Activated CD4-positive, alpha-beta T cell treated with anti-CD3 and anti-CD28 coated beads, Interleukin-2, amount 10 ng/mL, durations not matched to agents 7 days and 5 days (primary cell): ENCODE measurements at regions not wholly inside any gene's neighbourhood (a gene's known extent, or its start where the extent isn't known, plus 50 kb on each side); places are given as distances from the start of the nearest gene placed in this dataset.

ENCODE experiments used
- CTCF ChIA-PET: fragments of 350-600 bp; sonication (Branson Sonifier 250); formaldehyde crosslinking; loops from one replicate; lab custom pipeline; 2021; ENCODE audit warnings: antibody characterized with exemption; lab: Charles Lee
- POLR2A ChIA-PET: fragments of 350-600 bp; sonication (Branson Sonifier 250); formaldehyde crosslinking; loops from one replicate; lab custom pipeline; 2021; ENCODE audit warnings: antibody characterized with exemption; lab: Charles Lee
- DNase-seq: peaks from one replicate; pipeline ENCODE4 v3.0.0-alpha.2; 2020
- H3K27ac Mint-ChIP-seq: one replicate; pipeline ENCODE4 v1.8.0; 2021; ENCODE audit warnings: mild to moderate bottlenecking, moderate library complexity, mixed read lengths
- H3K27me3 Mint-ChIP-seq: one replicate; pipeline ENCODE4 v1.8.0; 2021; ENCODE audit warnings: mixed read lengths
- H3K36me3 Mint-ChIP-seq: one replicate; pipeline ENCODE4 v1.8.0; 2021; ENCODE audit warnings: low read depth, mixed read lengths
- H3K4me1 Mint-ChIP-seq: one replicate; pipeline ENCODE4 v1.8.0; 2021; ENCODE audit warnings: mixed read lengths
- H3K4me3 Mint-ChIP-seq: one replicate; pipeline ENCODE4 v1.8.0; 2021; ENCODE audit warnings: mild to moderate bottlenecking, moderate library complexity, mixed read lengths
- H3K9me3 Mint-ChIP-seq: one replicate; pipeline ENCODE4 v1.8.0; 2021; ENCODE audit warnings: mixed read lengths

DNA sequence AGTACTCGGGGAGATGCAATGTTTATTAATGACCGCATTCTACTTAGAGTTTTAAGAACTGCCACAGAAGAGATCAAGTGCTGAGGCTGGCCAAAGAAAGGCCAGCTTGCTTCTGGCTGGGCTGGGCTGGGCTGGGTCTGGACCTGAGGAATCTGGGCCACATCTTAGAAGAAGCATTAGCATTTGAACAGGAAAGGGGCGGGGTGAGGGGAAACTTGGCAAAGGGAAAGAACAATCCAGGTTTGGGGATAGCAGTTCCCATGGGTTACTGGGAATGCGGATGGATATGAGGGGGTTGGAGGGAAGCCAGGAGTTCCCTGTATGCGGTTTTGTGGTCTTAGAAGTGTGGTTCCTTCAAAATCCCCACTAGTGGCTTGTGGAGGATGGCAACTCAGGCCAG is 83.3 kb downstream of the CLDN34 start:
- H3K27me3 Mint-ChIP-seq: no peaks in the 10 kb centered on the region
- H3K36me3 Mint-ChIP-seq: no peaks in the 10 kb centered on the region
- POLR2A ChIA-PET: no interaction called here
- no peak overlapping the region for H3K4me3 Mint-ChIP-seq
- H3K27ac Mint-ChIP-seq: no peak overlapping the region
- H3K9me3 Mint-ChIP-seq: no peaks in the 10 kb centered on the region
- CTCF ChIA-PET: no interaction called here
- no peaks in the 10 kb centered on the region for H3K4me1 Mint-ChIP-seq
- no peak for DNase-seq

DNA sequence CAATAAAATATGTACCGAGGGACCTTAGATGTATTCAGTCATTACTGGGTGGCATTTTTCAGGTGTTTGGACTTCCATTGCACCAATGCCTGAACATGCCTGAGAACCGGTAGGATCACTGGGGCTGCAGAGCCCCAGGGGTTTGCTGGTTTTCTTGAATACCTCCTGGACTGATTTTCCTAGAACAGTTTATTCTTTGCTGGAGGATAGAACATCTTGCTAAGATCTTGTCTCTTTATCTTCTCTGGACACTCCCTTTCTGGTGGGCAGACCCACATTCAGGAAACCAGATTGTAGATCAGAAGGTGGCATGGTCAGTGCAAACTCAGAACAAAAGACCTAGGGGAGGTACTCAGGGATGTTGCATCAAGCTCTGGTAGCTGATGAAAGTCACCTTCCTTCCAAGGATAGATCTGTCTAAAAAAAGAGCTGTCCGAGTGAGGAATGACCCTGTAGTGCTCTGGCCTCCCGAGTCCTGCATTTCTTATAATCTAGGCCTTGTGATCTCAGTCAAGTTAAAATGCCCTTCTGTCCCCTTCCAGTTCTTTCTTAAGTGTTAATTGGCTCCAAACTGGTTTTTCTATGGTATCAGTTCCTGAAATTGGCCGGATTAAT is 84.8 kb downstream of the CLDN34 start:
- Mint-ChIP-seq H3K27me3 (no peaks in the 10 kb centered on the region), H3K4me3 (no peak overlapping the region), H3K4me1 (no peaks in the 10 kb centered on the region), H3K9me3 (no peaks in the 10 kb centered on the region), H3K36me3 (no peaks in the 10 kb centered on the region), H3K27ac (no peak overlapping the region)
- ChIA-PET CTCF (interaction anchor here (1.0 to 1.8 kb wide), 2 partner anchors 68 to 81 kb away, joined by 3 to 7 read pairs; no protein-coding TSS in a partner anchor), POLR2A (no interaction called here)
- no peak for DNase-seq

DNA sequence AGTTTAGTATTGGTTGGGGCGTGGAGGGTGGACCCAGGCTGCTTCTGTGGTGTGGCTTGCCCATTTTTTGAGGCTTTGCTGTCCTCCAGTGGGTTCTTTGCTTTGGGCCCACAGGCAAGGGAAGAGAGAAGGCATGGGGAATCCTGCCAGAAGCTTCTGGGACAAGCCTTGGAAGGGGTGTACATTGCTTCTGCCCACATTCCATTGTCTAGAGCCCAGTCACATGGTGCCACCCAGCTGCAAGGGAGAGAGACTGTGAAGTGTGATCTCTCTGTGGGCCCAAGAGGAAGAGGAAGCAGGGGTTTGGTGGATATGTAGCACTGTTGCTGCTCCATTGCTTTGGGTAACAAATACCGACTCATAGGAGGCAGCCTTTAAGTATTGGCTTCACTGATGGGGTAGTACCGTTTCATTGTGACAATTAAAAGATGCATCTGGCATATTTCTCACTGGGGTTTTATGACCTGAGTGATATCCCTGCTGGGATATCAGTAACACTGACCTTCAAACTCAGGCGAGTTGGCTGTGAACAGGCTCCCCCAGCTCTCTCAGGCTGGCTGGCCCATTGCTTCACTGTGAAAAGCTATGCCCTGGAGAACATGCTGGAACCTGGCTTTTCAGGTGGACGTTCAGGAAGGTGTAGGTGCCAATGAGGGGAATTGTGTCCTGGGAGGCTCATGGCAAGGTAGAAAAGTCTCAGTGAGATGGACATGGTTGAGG is 85.9 kb downstream of the CLDN34 start:
- no peaks in the 10 kb centered on the region for H3K4me1 Mint-ChIP-seq
- POLR2A ChIA-PET: no interaction called here

DNA sequence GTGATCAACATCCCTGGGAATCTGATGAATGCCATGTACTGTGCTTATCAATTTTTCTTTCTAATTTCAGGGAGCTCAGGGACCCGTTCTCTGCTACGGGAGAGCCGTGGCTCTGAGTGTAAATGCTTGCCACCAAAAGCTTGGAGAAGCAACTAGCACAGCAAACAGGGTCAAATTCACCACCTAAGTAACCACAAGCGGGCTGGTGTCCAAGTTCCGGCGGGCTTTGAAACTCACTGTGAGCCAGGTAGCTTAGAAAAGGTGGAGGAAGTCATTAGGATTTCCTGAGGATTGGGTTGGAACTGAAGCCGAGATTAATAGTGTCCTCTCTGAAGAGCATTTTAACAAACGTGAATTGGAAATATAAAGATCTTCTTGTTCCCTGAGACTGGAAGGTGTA is 87.2 kb downstream of the CLDN34 start:
- no peaks in the 10 kb centered on the region for H3K27me3 Mint-ChIP-seq
- CTCF ChIA-PET: interaction anchor here (0.6 to 1.5 kb wide), 2 partner anchors 64 to 286 kb away, joined by 3 to 4 read pairs; no protein-coding TSS in a partner anchor
- no peak overlapping the region for H3K4me3 Mint-ChIP-seq
- no peak for DNase-seq
- POLR2A ChIA-PET: no interaction called here
- no peak overlapping the region for H3K27ac Mint-ChIP-seq
- H3K36me3 Mint-ChIP-seq: no peaks in the 10 kb centered on the region
- H3K9me3 Mint-ChIP-seq: no peaks in the 10 kb centered on the region
- H3K4me1 Mint-ChIP-seq: no peaks in the 10 kb centered on the region

More for the DNA sequence above, 85.9 kb downstream of the CLDN34 start:
- no peak for DNase-seq
- CTCF ChIA-PET: interaction anchor here (1.0 to 1.8 kb wide), 2 partner anchors 67 to 80 kb away, joined by 3 to 7 read pairs; no protein-coding TSS in a partner anchor
- Mint-ChIP-seq H3K36me3 (no peaks in the 10 kb centered on the region), H3K4me3 (no peak overlapping the region), H3K27me3 (no peaks in the 10 kb centered on the region), H3K9me3 (no peaks in the 10 kb centered on the region), H3K27ac (no peak overlapping the region)

DNA sequence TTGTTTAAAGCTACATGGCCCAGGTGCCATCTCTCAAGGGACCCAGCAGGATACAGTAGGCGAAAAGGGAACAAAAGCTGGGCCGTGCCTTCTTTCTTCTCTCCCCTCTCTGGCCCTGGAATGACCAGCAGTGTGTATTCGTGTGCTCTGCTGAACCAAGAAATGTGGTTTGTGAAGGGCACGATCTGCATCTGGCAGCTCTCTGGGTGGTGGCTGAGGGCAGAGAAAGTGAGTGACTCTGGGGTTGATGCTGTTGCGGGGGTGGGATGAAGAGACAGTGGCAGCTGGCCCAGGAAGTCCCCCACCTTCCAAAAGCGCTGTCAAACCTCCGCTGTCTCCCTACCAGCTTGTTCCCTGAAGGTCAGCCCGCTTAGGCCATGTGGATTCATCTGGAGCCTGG is 88.3 kb downstream of the CLDN34 start:
- no peaks in the 10 kb centered on the region for H3K36me3 Mint-ChIP-seq
- no peak overlapping the region for H3K27ac Mint-ChIP-seq
- no peak for DNase-seq
- POLR2A ChIA-PET: no interaction called here
- no peak overlapping the region for H3K4me3 Mint-ChIP-seq
- no peaks in the 10 kb centered on the region for H3K9me3 Mint-ChIP-seq
- H3K4me1 Mint-ChIP-seq: no peaks in the 10 kb centered on the region
- CTCF ChIA-PET: interaction anchor here (0.6 to 1.5 kb wide), 2 partner anchors 63 to 847 kb away, joined by 4 read pairs; no protein-coding TSS in a partner anchor
- H3K27me3 Mint-ChIP-seq: no peaks in the 10 kb centered on the region

DNA sequence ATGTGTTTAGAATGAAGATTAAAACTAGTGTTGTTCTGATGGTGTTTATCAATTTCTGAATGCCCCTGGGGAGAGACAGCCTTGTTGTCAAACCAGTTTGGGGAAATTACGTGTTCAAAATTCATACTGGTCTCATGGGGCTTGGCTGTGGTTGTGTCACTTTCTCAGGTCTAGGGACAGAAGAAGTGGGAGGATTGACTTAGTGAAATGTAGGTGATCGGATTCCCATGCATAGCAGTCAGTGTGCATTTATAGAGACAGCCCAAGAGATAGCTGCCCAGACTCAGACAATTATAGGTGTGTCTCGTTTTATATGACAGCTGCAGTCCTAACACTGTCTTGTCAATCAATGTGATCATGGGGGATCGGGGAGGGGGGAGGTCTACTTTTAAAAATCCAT is 94.4 kb upstream of the CLCN4 start:
- H3K4me1 Mint-ChIP-seq: no peaks in the 10 kb centered on the region
- no peak overlapping the region for H3K4me3 Mint-ChIP-seq
- POLR2A ChIA-PET: no interaction called here
- H3K36me3 Mint-ChIP-seq: no peaks in the 10 kb centered on the region
- H3K27ac Mint-ChIP-seq: no peak overlapping the region
- CTCF ChIA-PET: no interaction called here
- DNase-seq: no peak
- no peaks in the 10 kb centered on the region for H3K9me3 Mint-ChIP-seq
- no peaks in the 10 kb centered on the region for H3K27me3 Mint-ChIP-seq

DNA sequence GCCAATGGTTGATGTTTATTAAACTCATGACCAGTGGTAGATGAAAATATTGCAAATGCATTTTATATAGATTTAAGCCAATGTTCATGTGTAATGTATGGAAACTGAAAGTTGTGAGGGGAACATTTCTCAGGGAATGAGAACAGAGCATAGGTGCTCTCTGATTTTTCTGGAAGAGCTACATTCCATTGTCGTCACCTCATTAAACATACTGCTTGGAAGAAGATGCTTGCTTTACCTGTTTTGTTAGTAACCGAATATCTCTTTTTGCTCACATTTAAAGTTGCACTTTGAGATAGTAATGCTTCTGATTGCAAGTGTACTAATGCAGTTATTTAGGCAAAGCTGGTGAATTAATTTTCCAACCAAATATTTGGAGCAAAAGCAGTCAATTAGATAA is 93.8 kb upstream of the CLCN4 start:
- Mint-ChIP-seq H3K36me3 (peaks cover 6% of the 10 kb centered on the region), H3K4me3 (no peak overlapping the region), H3K4me1 (no peaks in the 10 kb centered on the region), H3K27me3 (no peaks in the 10 kb centered on the region), H3K9me3 (no peaks in the 10 kb centered on the region), H3K27ac (no peak overlapping the region)
- CTCF ChIA-PET: no interaction called here
- DNase-seq: no peak
- POLR2A ChIA-PET: no interaction called here

DNA sequence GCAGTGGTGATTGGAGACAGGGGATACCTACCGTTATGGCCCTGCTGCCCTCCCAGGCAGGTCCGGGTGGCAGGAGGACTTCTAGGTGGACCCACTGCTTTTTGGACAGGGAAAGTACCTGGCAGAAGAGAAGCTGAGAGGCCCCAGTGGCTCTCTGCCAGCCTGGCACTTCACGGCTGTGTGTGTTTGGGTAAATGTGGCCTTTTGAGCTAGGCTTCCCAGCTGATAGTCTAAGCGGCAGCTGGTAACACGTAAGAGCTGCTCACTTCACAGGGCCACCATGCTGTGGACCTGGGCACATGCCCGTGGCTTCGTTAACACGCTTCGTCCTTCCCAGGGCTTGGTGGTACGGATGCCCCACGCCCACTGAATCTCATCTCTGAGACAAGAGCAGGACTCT is 92.0 kb upstream of the CLCN4 start:
- H3K4me3 Mint-ChIP-seq: no peak overlapping the region
- no peaks in the 10 kb centered on the region for H3K4me1 Mint-ChIP-seq
- no peak overlapping the region for H3K27ac Mint-ChIP-seq
- H3K9me3 Mint-ChIP-seq: no peaks in the 10 kb centered on the region
- no peaks in the 10 kb centered on the region for H3K27me3 Mint-ChIP-seq
- peaks cover 7% of the 10 kb centered on the region for H3K36me3 Mint-ChIP-seq
- ChIA-PET CTCF (interaction anchor here (1.2 kb wide), 1 partner anchor 17 kb away, joined by 3 read pairs; no protein-coding TSS in a partner anchor), POLR2A (no interaction called here)
- no peak for DNase-seq

DNA sequence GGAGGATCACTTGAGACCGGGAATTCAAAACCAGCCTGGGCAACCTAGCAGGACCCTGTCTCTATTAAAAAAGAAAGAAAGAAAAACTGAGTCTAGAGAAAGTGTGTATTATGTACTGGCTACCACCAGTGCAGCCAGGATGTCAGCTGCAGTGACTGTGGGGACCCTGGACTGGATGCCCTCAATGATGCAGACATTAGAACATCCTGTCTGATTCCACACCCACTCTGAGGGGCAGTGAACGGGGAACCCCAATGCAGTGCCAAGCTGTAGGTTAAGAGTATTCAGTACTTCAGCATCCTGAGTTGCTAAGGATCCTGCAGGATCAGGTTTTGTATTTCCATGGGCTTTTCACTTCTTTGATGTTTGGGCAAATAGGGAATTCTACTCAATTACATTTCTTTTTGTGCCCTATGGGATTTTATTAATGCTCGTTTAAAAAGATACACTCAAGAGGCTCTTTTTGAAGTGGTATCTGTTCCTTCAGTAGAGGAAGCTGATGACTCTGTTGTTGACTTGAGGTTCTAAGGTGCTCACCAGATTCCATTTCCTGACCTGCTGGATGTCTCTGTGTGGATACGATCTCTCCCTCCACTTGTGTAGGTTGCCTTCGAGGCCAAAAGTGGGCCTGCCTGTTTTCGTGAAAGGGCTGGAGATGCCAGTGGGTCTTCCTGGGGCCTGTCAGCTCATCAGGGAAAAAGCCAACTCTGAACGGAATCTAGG is 85.9 kb upstream of the CLCN4 start:
- Mint-ChIP-seq H3K4me1 (peaks cover 9% of the 10 kb centered on the region), H3K27ac (no peak overlapping the region), H3K27me3 (no peaks in the 10 kb centered on the region), H3K36me3 (peaks cover 7% of the 10 kb centered on the region), H3K9me3 (no peaks in the 10 kb centered on the region), H3K4me3 (no peak overlapping the region)
- ChIA-PET CTCF (interaction anchor here (1.4 kb wide), 1 partner anchor 49 kb away, joined by 6 read pairs; no protein-coding TSS in a partner anchor), POLR2A (no interaction called here)
- DNase-seq: no peak

DNA sequence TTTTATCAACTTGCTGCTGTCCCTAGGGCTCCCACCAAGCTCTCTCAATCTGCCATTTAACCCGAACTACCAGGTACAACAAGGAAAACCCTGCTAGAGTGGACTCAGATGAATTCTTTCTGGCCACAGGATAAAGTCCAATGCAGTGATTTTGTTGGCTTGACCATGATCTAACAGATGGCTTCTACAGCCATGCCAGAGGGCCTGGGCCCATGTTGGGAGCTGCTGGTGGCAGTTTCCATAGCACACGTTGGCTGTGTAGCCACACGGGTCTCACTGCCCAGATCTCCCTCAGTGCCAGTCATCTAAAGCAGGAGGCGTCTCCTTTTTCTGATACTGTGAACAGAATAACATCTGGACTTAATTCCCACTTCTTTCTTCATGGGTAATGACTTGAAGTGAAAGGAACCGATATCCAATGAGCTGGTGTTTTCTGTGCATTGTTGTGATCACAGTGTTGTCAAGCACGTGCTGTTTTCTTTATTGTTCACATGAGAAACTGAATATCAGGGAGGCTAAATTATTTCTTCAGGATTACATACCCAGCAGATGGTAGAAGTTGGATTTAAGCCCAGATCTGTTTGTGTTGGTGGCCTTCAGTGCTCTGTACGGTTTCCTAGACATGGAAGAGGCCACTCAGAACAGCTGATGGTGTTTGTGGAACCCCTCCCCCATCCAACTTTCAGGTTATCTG is 85.2 kb upstream of the CLCN4 start:
- ChIA-PET POLR2A (no interaction called here), CTCF (interaction anchor here (1.4 kb wide), 1 partner anchor 48 kb away, joined by 6 read pairs; no protein-coding TSS in a partner anchor)
- Mint-ChIP-seq H3K27me3 (no peaks in the 10 kb centered on the region), H3K9me3 (no peaks in the 10 kb centered on the region), H3K36me3 (peaks cover 7% of the 10 kb centered on the region), H3K27ac (no peak overlapping the region), H3K4me1 (peaks cover 9% of the 10 kb centered on the region), H3K4me3 (no peak overlapping the region)
- DNase-seq: no peak

DNA sequence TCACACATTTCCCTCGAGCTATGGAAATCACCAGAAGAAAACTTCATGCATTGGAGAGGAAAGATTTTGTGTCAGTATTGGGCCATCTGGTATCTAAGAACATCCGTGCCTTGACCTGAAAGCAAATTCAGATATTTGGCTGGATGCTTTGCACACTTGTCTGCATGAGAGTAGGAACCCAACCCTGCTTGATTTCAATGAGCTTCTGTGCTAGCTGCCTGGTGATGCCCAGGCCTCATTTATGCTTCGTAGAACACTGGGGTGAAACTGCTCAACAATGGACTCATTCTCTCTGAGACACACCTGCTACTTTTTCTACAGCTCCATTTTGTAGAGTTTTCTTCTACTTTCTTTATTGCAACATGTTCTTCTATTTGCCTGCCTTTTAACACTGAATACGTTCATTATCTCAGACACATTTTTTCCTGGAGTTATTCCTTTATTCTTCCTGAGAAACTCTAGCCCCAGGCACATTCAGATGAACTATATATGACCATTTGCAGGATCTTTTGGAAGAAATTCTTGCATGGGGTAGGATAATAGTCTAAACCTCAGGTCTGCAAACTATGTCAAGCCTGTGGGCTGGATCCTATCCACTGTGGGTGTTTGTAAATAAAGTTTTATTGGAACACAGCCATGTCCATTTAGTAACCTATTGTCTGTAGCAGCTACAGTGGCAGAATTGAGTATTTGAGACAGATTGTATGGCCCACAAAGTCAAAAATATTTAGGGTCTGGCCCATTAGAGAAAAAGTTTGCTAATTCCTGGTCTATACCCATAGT is 83.8 kb upstream of the CLCN4 start:
- Mint-ChIP-seq H3K27ac (no peak overlapping the region), H3K4me1 (peaks cover 9% of the 10 kb centered on the region), H3K27me3 (no peaks in the 10 kb centered on the region), H3K4me3 (no peak overlapping the region), H3K36me3 (peaks cover under 1% of the 10 kb centered on the region), H3K9me3 (no peaks in the 10 kb centered on the region)
- CTCF ChIA-PET: interaction anchor here (0.8 to 1.1 kb wide), 2 partner anchors 24 to 183 kb away, joined by 3 read pairs; no protein-coding TSS in a partner anchor
- no peak for DNase-seq
- POLR2A ChIA-PET: no interaction called here

DNA sequence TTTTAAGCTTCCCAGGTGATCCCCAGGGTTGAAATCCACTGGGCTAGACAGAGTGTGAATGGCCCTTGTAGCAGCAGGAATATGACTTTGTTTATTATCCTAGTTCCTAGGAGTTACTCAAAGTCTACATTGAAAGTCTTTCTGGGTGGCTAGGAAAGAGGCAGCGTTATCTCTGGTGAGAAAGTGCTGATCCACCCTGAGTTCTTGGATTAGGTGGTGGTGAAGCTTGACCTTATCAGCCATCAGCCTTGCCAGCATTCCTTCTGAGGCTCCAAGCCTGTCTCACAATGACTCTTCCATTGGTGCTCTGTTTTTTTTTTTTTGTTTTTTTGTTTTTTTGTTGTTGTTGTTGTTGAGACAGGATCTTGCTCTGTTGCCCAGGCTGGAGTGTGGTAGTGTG is 83.1 kb upstream of the CLCN4 start:
- DNase-seq: no peak
- CTCF ChIA-PET: interaction anchor here (0.8 to 1.1 kb wide), 2 partner anchors 75 to 183 kb away, joined by 3 read pairs; no protein-coding TSS in a partner anchor
- peaks cover 9% of the 10 kb centered on the region for H3K4me1 Mint-ChIP-seq
- POLR2A ChIA-PET: no interaction called here
- H3K27me3 Mint-ChIP-seq: no peaks in the 10 kb centered on the region
- no peak overlapping the region for H3K4me3 Mint-ChIP-seq
- H3K27ac Mint-ChIP-seq: no peak overlapping the region
- no peaks in the 10 kb centered on the region for H3K36me3 Mint-ChIP-seq
- H3K9me3 Mint-ChIP-seq: no peaks in the 10 kb centered on the region
